NCI-H146 treated with DMSO at 0.1 percent for 48 hours (cell line): ENCODE measurements at regions not wholly inside any gene's neighbourhood (a gene's known extent, or its start where the extent isn't known, plus 50 kb on each side); places are given as distances from the start of the nearest gene placed in this dataset.

Source experiments
- DNase-seq: peaks from one replicate; lab custom pipeline; 2025; ENCODE audit not compliant: unreplicated experiment; lab: John Stamatoyannopoulos, UW

DNA sequence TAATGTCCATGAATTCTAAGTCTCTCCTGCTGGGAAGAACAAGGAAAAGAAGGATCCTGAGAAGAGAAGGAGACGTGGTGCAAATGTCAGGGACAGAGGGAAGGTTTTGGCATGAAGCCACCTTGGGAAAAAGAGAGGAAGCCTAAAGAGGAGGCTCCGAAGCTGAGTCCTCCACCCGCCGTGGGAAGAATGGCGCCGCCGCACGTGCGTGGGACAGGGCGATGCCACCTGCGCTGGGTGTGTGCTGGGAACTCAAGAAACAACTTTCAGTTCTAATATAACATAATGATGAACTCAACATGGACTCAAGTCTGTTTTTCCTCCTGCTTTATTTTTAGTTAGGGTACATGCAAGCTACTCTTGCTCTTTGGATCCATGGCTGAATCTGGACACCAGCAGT, 362.3 kb upstream of the RUNX1 start:
- no peak for DNase-seq

- no peak for DNase-seq
Measured at GRCh38 chr21:35410656-35411055, 361.6 kb upstream of the RUNX1 start.

- DNase-seq: no peak
Measured at GRCh38 chr21:35410123-35410522, 361.0 kb upstream of the RUNX1 start.

DNA sequence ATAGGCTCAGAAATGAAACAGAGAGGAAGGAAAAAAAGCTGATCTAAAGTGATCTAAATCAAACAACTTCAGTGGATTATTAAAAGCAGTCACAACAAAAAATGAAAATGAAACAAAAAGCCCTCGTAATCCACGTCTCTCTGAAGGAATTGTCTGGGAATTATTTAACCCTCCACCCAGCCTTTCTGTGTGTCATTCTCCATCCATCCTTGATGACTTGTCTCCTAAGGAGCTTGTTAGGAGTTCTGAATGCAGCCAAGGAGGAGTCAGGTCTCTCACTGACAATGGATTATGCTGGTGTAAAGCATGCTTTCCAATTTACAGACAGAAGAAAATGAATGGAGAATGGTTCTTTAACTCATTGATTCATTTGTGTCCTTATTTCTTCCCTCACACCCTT, 359.3 kb upstream of the RUNX1 start:
- DNase-seq: no peak

DNA sequence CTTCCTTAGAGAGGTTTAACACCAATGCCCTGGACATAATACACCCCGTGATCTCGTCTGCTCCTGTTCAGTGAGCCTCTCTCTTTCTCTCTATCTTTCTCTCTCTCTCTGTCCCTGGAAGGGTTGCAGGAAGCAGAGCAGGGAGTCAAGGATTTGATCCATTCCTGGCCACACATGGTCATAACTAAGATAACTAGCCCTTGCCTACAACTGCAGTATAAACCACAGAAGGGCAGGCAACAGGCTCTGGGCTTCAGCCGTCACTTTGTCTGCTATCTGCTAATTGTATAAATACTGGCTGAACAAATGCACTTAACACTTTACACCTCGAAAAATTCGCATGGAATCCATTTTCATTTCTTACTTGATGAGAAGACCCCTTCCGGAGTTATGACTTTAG, 357.5 kb upstream of the RUNX1 start:
- no peak for DNase-seq

- DNase-seq: no peak
Measured at GRCh38 chr21:35405981-35406380, 356.9 kb upstream of the RUNX1 start.

DNA sequence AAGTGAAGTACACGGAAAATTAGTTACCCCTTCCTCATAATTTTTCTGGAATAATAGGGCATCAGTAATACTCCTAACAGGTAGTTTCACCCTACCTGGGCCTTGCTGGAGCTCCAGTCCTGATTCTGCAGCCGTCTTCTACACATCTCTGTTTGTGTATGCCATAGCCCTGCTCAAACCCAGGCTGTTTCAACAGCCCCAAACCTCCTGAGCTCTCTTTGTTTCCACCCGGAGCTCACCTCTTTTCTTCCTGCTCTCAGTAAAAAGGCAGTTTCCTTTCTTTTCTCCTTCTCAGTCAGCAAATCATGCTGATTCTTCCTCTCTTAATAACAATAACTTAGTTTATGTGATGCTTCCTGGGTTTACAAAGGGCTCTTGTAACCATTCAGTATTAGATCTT, 355.1 kb upstream of the RUNX1 start:
- DNase-seq: no peak

DNA sequence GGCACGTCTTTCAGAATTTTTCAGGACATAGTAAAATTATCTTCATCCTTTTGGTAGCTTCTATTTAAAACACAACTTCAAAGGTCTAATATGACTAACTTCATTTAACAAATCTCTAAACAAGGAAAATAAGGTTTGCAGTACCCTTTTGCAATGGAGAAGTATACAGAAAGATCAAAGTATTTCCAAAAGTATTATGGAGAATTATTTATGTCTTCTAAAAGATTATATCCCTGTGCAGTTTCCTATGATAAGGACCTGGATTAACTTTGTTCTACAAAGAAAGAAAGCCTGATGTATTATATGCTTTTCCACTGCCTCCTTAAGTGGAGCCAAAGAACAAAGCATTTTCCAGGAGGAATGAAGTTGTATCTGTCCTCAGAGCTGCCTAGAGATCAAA, 353.0 kb upstream of the RUNX1 start:
- DNase-seq: no peak

GRCh38 chr21:35401476-35401875, 352.4 kb upstream of the RUNX1 start:
- no peak for DNase-seq

DNA sequence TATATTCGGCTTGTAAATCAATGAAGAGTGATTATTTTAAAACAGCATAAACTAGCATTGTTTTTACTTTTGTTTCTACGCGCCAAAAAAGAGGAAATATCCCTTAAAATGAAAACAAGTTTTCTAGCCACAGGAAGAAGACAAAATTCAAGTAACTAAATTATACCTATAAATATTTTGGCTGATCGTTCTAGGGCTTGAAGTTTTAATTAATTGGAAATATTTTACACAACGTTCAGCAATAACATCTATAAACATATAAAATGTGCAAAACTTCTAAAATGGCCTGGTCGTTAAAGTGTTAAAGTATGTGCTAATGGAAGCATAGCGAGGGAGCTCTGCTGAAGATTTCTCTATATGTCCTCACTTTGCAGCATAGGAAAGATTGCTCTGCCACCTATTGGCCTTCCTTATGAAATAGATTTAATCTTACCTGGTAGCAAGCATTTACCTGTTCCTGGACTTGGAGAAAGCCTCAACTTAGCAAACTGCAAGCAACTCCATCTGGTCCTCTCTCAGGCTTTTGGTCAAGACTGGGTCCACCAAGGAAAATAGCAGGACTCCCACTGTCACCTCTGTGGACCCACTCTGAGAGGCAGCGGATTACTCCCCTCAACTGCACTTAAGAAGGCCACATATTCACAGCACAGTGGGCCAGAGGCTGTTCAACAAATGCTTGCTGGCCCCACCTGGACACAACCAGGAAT, 351.3 kb upstream of the RUNX1 start:
- DNase-seq: peak; percentile 29

- no peak for DNase-seq
Measured at GRCh38 chr21:35399706-35400105, 350.6 kb upstream of the RUNX1 start.

- DNase-seq: no peak
Measured at GRCh38 chr21:35399002-35399530, 350.0 kb upstream of the RUNX1 start.

- no peak for DNase-seq
Measured at GRCh38 chr21:35398346-35398982, 349.4 kb upstream of the RUNX1 start.

- DNase-seq: no peak
Measured at GRCh38 chr21:35397781-35398180, 348.7 kb upstream of the RUNX1 start.

DNA sequence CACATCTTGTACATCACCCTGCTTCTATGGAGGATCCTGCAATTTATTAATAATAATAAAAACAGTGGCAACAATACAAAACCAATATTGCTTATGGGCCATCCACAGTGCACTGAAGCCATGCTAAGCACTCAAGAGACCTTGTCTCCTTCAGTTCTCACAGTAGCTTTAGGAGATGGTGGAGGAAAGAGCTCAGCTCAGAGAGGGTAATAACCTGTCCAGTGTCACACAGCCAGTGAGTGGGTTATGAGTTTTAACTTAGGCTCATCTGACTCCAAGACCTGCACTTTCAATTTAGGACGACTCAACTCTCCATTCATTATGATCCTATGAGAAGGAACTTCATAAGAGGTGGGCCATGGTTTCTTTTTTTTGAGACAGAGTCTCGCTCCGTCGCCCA, 347.6 kb upstream of the RUNX1 start:
- DNase-seq: no peak

- no peak for DNase-seq
Measured at GRCh38 chr21:35395728-35396127, 346.6 kb upstream of the RUNX1 start.

DNA sequence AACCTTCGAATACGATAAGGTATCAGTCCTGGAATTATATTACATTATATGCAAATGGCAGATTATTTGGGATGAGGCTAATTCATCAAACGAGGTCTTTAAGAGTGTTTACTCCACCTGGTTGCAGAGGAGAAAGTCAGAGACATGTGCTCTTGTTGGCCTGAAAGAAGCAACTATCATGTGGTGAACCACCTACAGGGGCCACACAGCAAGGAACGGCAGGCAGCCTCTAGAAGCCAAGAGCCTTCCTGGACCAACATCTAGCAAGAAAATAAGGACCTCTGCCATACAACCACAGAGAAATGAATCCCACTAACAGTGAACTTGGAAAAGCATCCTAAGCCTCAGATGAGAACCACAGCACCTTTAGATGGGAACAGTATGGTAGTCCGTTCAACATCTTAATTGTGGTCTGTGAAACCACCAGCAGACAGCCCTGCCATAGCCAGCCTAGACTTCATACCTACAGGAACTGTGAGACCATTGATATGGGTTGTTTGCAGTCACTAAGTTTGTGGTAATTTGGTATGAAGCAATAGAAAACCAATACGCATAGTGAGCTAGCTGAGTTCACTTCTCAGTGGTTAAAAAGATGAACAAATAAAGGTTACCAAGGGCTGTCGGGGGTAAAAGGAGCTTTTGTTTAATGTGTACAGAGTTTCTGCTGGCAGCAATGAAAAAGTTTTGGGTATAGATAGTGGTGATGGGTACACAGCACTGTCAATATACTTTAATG, 345.7 kb upstream of the RUNX1 start:
- DNase-seq: no peak

- no peak for DNase-seq
Measured at GRCh38 chr21:35394049-35394448, 344.9 kb upstream of the RUNX1 start.

DNA sequence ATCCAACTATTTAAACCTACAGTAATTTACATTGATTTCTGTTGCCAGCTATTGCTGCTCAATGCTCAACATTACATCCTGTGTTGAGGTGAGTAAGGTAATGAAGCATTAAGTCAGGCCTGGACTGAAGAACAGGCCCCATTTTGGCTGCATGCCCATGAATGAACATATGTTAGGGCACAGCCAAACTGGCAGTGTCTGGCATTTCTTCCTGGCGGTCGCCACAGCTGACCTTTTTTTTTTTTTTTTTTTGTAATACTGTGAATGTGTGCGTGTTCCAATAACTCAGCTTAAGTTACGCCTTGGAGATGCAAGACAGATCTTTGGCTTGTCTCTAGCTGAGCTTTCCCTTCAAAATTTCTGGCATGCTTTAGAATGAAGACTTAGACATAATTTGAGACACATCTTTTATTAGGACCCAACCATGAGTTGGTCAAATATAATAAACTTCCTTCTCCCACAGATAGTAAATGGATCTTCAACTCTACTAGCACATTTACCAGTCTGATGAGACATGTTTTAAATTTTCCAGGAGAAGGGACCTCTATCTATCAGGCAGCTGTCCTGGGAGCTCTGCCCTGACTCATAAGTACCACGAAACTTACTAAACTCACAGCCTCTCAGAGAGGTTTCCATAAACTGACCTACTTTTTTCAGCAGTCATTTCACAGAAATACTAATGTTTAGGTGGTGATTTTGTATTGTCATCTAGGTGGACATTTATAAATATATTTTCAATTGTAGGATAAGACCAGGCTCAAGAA, 341.1 kb upstream of the RUNX1 start:
- DNase-seq: no peak

DNA sequence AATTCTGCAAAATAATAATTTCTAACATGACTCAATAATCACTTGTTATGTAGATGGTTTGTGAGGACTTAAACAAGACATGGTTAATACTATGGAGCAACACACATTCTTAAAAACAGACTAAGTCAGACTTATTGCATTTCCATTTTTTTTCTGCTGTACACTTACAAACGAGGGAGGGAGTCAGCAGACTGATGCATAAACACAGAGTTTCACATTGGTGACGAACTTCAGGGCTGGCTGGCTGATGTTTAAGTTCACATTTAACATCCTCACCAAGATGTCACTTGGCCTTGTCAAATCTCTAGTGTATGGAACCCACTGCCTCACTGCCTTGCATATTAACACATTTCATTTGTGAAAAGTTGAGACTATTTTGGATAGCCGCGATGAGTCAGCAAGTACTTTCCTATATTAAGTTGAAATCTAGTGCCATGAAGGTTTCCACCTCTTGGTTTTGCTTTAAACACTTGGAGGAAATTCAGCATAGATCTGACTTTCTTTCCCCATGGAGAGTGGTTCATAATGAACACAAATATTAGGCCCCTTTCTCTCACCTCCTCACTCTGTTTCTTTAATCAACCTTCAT, 337.5 kb upstream of the RUNX1 start:
- no peak for DNase-seq

GRCh38 chr21:35384375-35384774, 335.3 kb upstream of the RUNX1 start:
- DNase-seq: no peak
